ENCODE measurements at regions not wholly inside any gene's neighbourhood (a gene's known extent, or its start where the extent isn't known, plus 50 kb on each side); places are given as distances from the start of the nearest gene placed in this dataset.

DNA sequence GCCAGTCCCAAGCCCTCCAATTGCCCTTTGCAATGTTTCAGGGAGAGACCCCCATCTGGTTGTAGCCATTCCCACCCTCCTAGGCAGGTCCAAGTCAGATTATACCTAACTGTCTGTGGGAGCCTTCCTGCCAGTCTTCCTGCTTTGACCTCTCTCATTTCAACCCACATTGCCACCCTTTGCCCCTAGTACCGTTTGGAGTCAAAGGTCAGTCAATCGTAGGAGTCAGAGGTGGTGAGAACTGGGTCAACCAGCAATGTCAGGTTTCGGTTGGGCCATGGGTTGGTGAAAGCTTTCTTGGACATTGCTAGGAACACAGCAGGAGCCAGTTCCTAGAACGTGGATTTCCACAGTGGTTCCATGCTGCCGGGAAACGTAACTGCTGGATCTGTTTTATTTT is 269.4 kb upstream of the GHITM start:
- FAIRE-seq: no peak
- TF ChIP-seq POLR2A (IDR thresholded peaks at IDR 0.05; ENCODE audit: low read depth, low read length): no peak
- TF ChIP-seq TAF1 (IDR thresholded peaks at IDR 0.05; ENCODE audit: borderline replicate concordance, low read depth, low read length): no peak
- TF ChIP-seq POLR2AphosphoS5 (IDR thresholded peaks at IDR 0.05; ENCODE audit: low read depth, low read length): no peak
- no peak for DNase-seq (ENCODE audit: insufficient read length)

DNA sequence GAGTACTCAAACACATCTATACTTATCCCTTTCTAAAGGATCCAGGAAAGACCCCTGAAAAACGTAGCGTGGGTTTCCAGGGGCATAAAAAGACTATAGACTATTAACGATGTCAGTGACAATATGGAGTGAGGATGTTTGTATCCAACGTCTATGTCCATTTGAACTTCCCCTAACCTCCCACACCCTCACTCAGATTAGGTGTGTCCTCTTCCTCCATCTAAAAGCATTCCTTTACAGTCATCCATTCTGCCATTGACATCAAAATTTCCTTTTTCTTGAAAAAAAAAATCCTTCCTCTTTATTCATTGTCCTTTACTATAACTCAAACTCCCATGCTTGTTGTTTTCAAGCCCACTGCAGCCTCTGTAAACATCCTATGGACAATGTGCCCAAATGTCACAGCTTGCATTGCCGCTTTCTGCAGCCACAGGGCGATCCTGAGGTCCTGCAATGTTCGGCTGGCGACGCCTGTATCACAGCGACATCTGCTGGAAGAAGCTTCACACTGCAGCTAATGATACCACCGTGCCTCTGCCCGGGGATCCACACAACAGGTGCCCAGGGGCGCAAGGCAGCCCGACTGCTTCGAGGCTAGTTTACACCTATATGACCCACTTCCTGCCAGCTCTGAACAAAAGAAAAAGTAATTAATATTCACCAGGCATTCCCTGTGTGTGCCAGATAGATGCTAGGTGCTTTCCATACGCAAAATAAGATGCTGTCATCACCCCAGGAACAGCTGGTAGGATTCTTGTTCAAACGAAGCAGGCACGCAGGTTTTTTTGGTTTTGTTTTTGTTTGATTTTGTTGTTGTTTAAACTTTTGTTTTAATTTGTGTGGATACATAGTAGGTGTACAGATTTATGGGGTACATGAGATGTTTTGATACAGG is 267.9 kb upstream of the GHITM start:
- peak; percentile 88 for FAIRE-seq
- TF ChIP-seq TAF1 (IDR thresholded peaks at IDR 0.05; ENCODE audit: borderline replicate concordance, low read depth, low read length): no peak
- no peak for TF ChIP-seq POLR2AphosphoS5 (IDR thresholded peaks at IDR 0.05; ENCODE audit: low read depth, low read length)
- TF ChIP-seq POLR2A (IDR thresholded peaks at IDR 0.05; ENCODE audit: low read depth, low read length): no peak
- peak; percentile 28 for DNase-seq (ENCODE audit: insufficient read length)

DNA sequence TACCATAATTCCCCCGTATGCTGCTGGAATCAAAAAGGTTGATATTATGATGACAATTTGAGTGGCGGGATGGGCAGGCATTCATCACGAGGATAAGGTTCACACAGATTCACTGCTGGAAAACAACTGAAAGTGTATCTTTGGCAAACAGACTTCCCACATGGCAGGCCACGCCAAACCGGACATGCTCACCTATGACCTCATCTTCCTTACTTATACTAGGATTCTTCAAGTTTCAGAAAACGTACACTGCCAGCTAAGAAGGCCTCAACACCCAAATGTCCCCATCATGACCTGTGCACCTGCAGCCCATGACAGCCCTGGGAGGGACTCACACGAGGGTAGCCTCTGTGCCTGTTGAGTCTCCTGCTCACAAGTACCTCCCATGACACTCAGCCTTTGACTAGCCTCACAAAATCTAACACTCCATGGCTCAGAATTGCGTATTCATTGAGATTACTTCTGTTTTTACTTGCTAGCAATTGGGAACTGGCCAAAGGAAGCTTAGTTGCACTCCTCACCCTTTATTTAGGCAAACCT is 259.0 kb upstream of the GHITM start:
- DNase-seq (ENCODE audit: insufficient read length): no peak

DNA sequence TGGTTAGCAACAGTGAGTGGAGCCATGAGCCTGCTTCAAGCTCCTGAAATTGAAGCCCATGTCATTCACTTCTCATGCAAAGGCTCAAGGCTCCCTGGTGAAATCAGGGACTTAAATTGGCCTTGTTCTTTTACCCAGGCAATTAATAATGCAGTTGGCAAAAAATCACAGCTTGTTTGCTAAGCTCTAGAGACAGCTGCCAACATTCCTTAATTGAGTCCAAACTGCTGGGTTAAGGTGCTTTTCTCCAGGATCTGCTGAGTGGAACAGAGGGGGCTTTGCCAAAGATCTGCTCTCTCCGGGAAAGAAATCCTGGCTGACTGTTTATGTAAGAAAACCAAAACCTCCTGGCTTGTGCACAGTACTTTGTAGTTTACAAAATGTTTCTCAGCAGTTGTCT is 257.6 kb upstream of the GHITM start:
- no peak for DNase-seq (ENCODE audit: insufficient read length)
- FAIRE-seq: no peak

More for the DNA sequence above, 259.0 kb upstream of the GHITM start:
- TF ChIP-seq TAF1 (IDR thresholded peaks at IDR 0.05; ENCODE audit: borderline replicate concordance, low read depth, low read length) (no peak), POLR2A (IDR thresholded peaks at IDR 0.05; ENCODE audit: low read depth, low read length) (no peak), POLR2AphosphoS5 (IDR thresholded peaks at IDR 0.05; ENCODE audit: low read depth, low read length) (no peak)
- FAIRE-seq: no peak

DNA sequence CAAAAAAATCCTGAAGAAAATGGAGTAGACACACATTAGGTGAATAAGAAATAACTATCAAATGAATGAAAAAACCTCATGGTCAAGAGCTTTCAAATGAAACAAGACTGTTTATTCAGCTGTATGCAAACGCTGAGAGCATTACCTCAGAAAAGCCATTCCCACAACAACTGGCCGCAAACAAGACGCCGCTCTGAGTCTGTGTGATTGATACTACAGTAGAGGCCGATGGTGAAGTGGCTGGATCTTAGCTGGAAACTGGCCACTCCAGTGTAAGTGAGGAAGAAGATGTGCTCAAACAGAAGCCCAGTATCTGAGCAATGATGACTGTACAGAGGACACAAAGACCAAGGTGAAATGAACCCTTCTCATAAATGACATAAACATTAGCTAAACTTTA is 252.4 kb upstream of the GHITM start:
- no peak for TF ChIP-seq POLR2AphosphoS5 (IDR thresholded peaks at IDR 0.05; ENCODE audit: low read depth, low read length)
- no peak for TF ChIP-seq TAF1 (IDR thresholded peaks at IDR 0.05; ENCODE audit: borderline replicate concordance, low read depth, low read length)
- TF ChIP-seq POLR2A (IDR thresholded peaks at IDR 0.05; ENCODE audit: low read depth, low read length): no peak
- FAIRE-seq (no peak), DNase-seq (ENCODE audit: insufficient read length) (no peak)

More for the DNA sequence above, 257.6 kb upstream of the GHITM start:
- no peak for TF ChIP-seq POLR2A (IDR thresholded peaks at IDR 0.05; ENCODE audit: low read depth, low read length)
- TF ChIP-seq POLR2AphosphoS5 (IDR thresholded peaks at IDR 0.05; ENCODE audit: low read depth, low read length): no peak
- TF ChIP-seq TAF1 (IDR thresholded peaks at IDR 0.05; ENCODE audit: borderline replicate concordance, low read depth, low read length): no peak

DNA sequence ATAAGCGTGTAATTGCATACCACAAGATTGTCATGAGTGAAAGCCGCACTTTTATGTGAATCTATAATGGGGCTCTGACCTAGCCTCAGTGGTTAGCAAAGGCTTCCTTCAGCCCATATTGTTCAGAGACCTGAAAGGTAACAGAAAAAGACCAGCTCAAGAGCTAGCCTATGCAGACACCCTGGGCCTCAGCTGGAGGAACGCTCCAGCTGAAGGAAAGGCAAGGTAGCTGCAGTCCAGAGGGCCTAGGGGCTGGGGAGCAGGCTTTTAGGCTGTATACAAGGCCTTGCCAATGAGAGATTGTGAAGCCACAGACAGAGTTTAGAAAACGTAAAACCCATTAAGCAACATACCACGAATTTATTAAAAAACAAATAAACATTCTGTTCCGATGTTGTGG is 246.6 kb upstream of the GHITM start:
- FAIRE-seq: no peak

DNA sequence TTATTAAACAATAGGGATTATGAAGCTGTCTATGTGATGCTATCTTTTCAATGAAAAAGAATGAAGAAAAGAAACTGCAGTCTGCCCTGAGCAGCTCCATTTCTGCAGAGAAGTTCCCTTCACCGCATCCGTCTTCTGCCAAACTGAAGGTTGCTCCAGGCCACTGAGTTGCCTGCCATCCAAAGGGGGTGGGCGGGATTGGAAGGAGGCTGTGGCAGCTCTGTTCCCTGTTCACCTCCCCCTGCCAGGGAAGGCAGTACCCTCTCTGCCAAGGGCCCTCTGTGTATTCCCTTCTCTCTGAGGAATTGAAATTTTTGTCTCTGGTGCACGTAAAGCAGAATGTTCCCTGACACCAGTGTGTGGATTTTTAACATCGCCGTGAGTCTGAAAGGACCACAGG is 243.1 kb upstream of the GHITM start:
- DNase-seq (ENCODE audit: insufficient read length) (no peak), FAIRE-seq (no peak)
- TF ChIP-seq POLR2A (IDR thresholded peaks at IDR 0.05; ENCODE audit: low read depth, low read length): no peak
- no peak for TF ChIP-seq POLR2AphosphoS5 (IDR thresholded peaks at IDR 0.05; ENCODE audit: low read depth, low read length)
- no peak for TF ChIP-seq TAF1 (IDR thresholded peaks at IDR 0.05; ENCODE audit: borderline replicate concordance, low read depth, low read length)

More for the DNA sequence above, 246.6 kb upstream of the GHITM start:
- no peak for DNase-seq (ENCODE audit: insufficient read length)
- TF ChIP-seq POLR2AphosphoS5 (IDR thresholded peaks at IDR 0.05; ENCODE audit: low read depth, low read length) (no peak), TAF1 (IDR thresholded peaks at IDR 0.05; ENCODE audit: borderline replicate concordance, low read depth, low read length) (no peak), POLR2A (IDR thresholded peaks at IDR 0.05; ENCODE audit: low read depth, low read length) (no peak)

DNA sequence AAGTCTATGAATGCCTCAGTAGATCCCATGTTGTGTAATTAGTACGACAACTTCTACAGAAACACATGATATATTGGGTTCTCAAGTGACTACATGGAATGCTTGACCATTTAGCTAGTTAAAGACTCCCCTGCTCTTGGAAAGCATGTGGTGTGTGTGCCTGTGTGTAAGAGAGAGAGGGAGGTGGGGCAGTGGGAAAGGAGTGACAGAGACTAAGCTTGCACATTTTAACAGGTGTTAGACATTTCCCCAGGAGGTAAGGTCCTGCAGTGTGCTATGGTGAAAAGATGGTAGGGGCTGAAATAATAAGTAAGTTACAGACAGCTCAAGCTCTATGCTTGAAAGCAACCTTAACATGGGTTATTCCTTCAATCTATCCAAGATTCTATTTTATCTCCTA is 241.7 kb upstream of the GHITM start:
- no peak for FAIRE-seq
- TF ChIP-seq TAF1 (IDR thresholded peaks at IDR 0.05; ENCODE audit: borderline replicate concordance, low read depth, low read length): no peak
- no peak for TF ChIP-seq POLR2A (IDR thresholded peaks at IDR 0.05; ENCODE audit: low read depth, low read length)
- no peak for TF ChIP-seq POLR2AphosphoS5 (IDR thresholded peaks at IDR 0.05; ENCODE audit: low read depth, low read length)
- no peak for DNase-seq (ENCODE audit: insufficient read length)

DNA sequence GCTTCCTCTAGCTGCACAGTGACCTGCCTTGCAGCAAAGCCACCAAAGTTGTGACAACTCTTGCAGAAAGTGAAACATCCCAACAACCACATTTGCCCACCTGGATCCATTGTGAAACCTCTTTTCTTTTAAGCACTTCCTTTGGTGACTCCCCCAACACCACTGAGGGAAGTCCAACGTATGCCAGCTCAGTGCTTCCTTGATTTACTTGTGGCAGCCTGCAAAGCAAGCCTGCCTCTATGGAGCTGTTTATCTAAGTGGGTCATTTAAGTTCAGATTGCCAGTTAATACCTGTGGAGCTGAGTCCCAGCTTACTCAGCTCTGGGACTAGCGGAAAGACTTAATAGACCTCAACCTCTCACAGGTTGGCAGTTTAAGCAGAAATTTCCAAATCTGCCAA is 230.8 kb upstream of the GHITM start:
- TF ChIP-seq POLR2A (IDR thresholded peaks at IDR 0.05; ENCODE audit: low read depth, low read length) (no peak), TAF1 (IDR thresholded peaks at IDR 0.05; ENCODE audit: borderline replicate concordance, low read depth, low read length) (no peak), POLR2AphosphoS5 (IDR thresholded peaks at IDR 0.05; ENCODE audit: low read depth, low read length) (no peak)
- DNase-seq (ENCODE audit: insufficient read length): no peak
- no peak for FAIRE-seq

DNA sequence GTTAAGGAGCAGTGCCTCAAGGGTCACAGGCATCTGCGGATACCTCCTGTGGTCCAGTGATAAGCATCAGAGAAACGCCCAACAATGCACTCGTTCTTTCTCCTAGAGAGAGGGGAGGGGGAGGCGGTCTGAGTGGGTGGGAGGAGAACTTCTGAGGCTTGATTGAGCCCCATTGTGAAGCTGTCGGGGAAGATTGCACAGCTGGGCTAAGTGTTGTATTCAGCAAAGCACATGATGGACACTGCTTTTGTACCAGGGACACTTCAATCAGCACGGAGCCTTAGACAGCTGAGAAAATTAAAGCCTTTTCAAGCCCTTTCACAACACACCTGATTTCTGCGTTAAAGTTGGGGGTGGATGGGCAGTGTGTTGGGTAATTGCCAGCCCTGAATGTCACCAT is 230.3 kb upstream of the GHITM start:
- TF ChIP-seq TAF1 (IDR thresholded peaks at IDR 0.05; ENCODE audit: borderline replicate concordance, low read depth, low read length) (no peak), POLR2A (IDR thresholded peaks at IDR 0.05; ENCODE audit: low read depth, low read length) (no peak), POLR2AphosphoS5 (IDR thresholded peaks at IDR 0.05; ENCODE audit: low read depth, low read length) (no peak)
- DNase-seq (ENCODE audit: insufficient read length) (no peak), FAIRE-seq (no peak)

DNA sequence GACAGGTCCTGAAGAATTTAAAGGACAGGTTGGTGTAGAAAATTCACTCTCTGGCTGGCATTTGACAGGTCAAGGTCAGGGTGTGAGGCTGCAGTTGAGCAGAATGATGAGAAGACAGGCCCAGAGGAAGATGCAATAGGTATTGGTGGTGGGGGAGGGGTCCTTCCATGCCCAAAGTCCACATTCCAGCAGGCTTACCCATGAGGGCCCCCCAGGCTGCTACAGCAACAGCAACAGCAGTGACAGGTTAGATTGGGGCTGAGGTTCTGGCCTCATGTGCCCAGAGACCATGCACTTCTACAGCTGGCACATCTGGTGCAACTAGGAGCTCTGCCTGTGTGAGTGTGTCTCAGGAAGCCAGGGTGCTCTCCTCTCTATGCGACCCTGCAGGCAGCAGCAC is 223.5 kb upstream of the GHITM start:
- no peak for FAIRE-seq
- DNase-seq (ENCODE audit: insufficient read length): no peak
- TF ChIP-seq TAF1 (IDR thresholded peaks at IDR 0.05; ENCODE audit: borderline replicate concordance, low read depth, low read length) (no peak), POLR2A (IDR thresholded peaks at IDR 0.05; ENCODE audit: low read depth, low read length) (no peak), POLR2AphosphoS5 (IDR thresholded peaks at IDR 0.05; ENCODE audit: low read depth, low read length) (no peak)
